SK-N-MC (cell line): ENCODE measurements at regions not wholly inside any gene's neighbourhood (a gene's known extent, or its start where the extent isn't known, plus 50 kb on each side); places are given as distances from the start of the nearest gene placed in this dataset.

ENCODE experiments used
- EZH2 ChIP-seq: fragments of 200-600 bp; sonication (generic); IDR thresholded peaks from one replicate; pipeline ENCODE4 v1.6.1; 2017; ENCODE audit warnings: antibody characterized with exemption
- FOXP2 ChIP-seq: optimal IDR thresholded peaks from 2 replicates; pipeline ENCODE3; 2011; ENCODE audit warnings: mild to moderate bottlenecking, moderate library complexity; ENCODE audit not compliant: insufficient read depth; ENCODE audit errors: extremely low read length, control extremely low read depth
- POLR2AphosphoS5 ChIP-seq: IDR thresholded peaks from 2 replicates; pipeline ENCODE4 v1.6.1; 2012; ENCODE audit warnings: mild to moderate bottlenecking, low read depth, low read length, borderline replicate concordance

GRCh38 chr2:526918-527317 is 150.3 kb downstream of the TMEM18 start:
- TF ChIP-seq EZH2 = no peak
- no peak for TF ChIP-seq POLR2AphosphoS5
- no peak for TF ChIP-seq FOXP2
